GM21381 (cell line): ENCODE measurements at regions not wholly inside any gene's neighbourhood (a gene's known extent, or its start where the extent isn't known, plus 50 kb on each side); places are given as distances from the start of the nearest gene placed in this dataset.
A peak's percentile ranks its signal among the peaks of the same experiment; 100 is the strongest.

Experiments
- ATAC-seq: cut with Tn5 transposase; IDR thresholded peaks from one replicate; pipeline ENCODE4 v1.9.1; 2021; ENCODE audit warnings: mild to moderate bottlenecking, moderate library complexity; ENCODE audit not compliant: unreplicated experiment

DNA sequence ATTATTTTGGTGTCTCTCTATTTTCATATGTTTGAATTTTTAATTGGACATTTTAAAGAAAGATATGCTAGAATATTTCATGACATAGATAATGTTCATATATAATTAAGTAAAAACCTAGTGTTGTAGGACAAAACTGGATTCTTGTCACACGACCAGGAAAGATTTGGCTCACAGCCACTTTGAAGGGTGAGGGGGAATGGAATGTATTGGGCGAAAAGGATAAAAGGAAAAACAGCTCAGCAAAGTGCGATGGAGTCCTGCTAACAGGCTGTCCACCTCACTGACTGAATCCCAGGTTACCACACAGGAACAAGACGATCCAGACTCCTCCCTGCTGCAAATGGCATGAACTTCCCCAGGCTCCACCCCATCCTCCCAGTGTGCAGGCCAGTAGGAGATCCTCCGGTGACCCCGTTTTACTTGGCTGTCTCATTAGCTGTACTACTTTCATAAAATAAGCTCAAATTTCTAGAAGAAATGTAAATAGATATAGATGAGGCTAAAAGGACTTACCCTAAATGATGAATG, 186.2 kb downstream of the CD47 start:
- no peak for ATAC-seq

DNA sequence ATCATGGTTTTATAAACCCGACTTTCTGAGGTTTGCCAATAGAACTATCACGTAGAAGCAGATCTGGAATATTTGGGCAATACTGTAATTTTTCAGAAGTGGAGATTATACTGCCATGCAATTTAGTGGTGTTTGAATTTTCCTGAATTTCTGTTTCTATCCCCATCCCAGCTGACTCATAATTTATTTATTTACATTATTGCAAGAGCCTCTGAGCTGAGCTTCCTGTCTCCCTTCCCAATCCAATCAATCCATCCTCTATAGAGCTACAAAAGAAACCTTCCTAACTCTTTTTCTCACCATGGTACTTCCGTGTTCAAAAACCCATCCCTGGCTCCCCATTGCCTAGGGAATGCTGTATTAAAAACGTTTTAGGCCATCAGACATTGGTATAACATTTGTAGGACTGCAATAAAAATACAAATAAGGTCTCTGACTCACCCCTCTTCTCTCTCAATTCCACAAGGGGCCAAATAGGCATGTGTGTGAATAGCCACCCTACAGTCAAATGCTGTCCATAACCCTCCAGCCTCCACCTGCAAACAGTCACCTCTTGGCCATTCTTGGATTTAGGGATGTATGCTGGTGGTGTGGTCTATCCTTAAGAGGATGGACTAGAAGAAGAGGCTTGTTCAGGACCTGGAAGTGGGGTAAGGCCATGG, 190.7 kb downstream of the CD47 start:
- ATAC-seq: no peak

DNA sequence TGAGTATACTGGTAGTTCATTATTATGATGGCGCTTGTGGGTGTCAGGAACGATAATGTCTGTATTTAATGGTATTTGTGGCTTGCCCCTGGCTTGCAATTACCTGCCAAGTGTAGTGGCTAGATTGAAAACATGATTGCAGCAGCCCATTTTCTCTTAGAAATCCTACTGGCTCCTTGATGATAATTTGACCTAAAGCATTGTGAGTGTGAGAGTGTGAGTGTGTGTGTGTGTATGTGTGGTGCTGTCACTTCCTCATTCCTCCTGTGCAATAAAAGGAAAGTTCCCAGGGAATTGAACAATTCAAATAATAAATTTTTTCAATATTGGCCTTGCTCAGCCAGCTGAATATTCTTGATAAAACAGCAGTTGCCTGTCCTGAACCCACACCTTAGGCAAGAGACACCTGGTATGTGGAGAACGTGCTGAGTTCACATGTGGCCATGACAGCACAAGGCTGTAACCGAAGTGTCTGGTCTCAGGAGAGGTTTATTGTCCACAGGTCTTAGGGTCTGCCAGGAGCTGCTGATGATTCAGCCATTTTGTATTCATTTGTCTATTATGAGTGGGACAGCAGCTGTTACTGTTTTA, 193.3 kb downstream of the CD47 start:
- no peak for ATAC-seq

DNA sequence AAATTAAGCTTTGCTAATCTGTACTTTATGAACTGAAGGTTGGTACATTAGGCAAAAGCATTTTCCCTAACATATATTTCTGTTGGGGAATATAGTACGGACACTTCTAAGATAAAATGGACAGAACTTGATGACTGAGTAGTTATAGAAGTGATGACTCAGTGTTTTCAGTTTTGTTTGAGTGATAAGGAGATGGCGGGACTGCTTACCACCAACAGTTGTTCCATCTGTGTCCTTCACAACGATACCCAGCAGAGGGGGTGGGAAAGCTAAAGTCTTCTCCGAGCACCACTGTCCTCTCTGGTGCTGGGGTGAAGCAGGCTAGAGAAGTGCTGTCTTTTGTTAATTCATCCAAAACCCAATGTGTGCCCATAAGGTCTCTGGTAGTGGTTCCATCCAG, 195.8 kb downstream of the CD47 start:
- no peak for ATAC-seq

DNA sequence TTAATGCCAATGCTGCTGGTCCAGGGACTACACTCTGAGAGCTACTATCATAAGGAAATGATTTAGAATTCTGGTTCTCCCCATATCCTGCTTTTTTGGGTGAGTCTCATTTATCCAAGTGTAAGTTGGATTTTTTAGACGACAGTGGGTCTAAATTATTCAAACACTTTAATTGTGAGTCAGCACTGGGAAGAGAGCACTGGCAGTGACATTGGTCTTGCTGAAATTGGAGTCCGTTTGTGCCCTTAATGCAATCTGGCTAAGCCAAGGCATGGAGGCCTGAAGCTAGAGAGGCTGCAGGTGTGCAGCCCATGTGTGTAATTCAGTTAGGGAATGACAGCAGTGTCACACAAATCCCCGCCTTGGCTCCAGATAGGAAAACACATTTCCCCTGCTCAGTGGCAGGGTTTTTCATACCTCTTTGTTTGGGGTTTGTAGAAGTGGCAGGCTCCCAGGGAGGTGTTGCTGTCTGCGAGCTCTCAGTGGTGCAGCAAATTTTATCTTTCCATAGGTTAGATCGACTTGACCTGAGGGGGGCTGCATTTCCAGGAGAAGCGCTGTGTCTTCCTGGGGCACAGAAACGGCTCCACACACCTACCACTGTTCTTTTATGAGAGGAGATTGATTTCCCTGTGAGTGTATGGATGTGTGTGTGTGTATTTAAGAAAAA, 197.7 kb downstream of the CD47 start:
- no peak for ATAC-seq

DNA sequence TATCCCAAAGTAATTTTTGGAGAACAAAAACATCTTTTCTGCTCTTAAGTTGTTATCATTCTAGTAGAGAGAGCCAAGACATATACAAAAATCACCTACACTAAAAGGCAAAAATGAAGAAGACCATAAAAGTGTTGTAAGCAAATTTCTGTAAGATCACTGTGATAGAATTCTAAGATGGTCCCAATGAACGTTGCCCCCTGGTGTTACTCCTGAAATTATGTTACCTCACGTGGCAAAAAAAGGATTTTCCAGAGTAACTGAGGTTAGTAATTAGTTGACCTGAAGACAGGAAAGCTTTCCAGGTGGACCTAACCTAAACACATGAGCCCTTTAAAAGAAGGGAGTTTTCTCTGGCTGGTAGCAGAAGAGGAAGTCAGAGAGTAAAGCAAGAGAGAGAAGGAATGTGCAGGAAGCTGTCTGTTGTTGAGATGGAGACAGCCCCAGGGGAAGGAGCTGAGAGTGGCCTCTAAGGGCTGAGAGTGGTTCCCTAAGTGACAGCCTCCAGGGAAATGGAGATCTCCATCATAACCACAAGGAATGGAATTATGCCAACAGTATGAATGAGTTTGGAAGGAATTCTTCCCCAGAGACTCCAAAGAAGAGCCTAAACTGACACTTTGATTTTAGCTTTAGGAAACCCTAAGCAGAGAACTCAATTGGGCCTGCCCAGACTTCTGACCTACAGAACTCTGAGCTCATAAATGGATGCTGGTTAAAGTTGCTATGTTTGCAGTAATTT, 205.9 kb downstream of the CD47 start:
- ATAC-seq: no peak

DNA sequence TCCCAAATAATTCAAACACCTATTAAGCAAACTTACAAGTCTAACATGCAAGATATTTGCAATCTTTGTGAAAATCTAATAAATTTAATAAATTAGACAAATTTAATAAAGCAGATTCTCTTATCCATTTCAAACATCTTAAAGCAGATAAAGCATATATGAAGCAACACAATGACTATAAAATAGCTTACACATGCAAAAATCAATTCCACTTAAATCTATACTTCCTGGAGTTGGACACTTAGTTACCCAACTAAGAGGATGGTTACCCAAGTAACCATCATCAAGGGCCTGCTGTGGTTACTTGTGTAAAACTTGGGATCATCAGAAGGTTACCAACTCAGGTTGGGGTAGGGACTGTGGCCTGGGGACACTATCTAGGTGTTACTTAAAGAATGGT, 206.8 kb downstream of the CD47 start:
- ATAC-seq: no peak

DNA sequence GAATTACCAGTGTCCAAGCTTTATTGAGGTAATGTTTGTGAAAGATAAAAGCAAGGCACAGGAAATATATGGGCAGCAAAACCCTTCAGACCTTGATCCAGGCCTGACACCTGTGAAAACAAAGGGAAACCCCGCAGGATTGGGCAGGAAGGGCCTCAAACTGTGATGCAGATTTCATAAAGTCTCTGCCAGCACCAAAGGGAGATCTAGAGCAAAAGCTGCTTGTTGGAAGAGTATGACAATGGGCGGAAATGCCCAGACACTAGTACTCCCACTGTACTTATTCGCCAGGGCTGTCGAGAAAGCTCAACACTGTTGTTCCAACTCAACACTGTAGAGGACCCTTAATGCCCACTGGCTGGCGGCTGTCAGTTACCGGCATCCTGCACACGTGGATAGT, 207.9 kb downstream of the CD47 start:
- ATAC-seq: no peak

DNA sequence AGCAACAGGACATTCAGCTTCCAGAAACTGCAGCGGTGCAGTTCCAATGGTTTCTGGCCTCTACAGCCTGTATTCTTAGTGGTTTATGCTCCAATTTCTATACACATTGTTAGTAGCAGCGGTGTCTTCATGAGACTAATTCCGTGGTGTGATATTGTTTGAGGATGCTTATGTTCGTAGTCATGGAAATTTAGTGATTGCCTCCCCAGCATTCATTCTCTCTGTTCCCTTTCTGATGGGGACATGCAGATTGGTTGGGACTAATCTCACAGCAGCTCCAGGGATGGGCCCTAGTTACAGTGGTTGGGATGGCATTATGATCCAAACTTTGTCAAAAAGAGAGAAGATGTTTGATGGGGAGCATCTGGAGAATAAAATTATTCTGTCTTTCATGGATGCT, 208.6 kb downstream of the CD47 start:
- ATAC-seq: no peak

DNA sequence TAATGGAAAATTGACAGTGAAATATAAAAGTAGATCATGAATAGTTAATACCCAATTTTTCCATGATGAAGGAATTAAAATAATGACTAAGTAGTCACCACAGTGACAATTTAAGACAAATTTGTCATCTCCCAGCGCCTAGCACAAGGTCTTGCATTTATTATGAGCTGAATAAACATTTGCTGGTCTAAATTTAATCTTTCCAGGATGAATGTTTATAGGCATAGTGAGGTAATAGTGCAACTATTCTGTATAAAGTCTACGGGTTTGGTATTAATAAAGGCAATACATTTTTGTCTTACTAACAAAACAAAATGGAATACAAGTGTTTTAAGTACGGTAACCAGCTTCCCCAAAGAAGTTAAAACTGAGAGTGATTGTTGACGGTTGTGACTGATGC, 209.3 kb downstream of the CD47 start:
- no peak for ATAC-seq

DNA sequence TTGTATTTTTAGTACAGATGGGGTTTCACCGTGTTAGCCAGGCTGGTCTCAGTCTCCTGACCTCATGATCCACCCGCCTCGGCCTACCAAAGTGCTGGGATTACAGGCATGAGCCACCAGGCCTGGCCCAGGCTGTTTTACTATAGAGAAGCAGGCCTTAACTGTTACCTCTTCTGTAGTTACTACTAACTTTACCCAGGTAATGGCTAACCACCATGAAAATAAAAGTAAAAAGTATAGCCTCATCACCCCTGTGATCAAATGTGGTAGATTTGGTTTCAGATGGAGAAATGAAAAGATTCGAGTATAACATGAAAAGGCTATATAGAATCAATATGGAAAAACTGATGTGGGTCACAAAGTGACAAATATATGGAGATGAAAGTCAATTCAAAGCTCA, 210.1 kb downstream of the CD47 start:
- no peak for ATAC-seq

DNA sequence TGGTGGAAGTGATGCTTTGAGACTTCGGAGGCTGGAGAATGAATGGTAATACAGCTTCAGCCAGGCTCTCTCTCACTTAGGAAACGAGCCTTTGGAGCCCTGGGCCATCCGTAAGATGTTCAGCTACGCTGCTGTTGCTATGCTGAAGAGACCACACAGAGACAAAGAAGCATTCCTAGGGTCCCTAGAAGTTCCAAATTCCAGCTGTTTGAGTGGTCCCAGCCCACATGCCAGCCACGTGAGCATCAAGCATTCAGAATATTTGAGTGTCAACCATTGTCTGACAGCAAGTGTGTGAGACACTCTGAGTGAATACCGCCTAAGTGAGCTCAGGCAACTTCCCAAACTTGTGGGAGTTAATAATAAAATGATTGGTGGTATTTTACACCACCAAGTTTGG, 212.9 kb downstream of the CD47 start:
- ATAC-seq: no peak

DNA sequence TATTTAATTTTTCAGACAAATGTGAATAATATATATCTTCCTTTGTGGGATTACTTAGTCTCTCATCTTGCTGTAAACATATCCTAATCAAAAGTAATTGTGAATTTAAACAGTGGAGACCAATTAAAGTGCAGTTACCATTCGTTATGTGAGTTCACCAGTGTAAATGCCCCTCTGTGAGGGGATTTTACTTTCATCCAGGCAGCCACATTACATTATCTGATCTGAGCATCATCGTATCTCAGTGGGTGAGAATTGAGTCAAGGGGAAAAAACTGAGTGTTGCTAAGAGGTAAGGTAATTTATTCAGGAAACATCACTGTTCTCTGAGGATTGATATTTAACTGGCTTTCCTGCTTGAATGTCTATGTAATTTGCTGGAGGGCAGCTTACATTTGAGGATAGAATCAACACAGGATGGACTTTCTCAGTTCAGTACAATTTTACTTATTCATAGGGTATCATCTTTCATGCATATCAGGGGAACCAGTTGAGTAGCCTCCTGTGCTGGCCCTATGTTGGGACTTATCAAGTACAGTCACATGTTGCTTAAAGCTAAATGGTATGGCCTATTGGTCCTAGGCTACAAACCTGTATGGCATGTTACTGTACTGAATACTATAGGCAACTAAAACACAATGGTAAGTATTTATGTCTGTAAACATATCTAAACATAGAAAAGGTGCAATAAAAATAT, 219.7 kb downstream of the CD47 start:
- no peak for ATAC-seq

DNA sequence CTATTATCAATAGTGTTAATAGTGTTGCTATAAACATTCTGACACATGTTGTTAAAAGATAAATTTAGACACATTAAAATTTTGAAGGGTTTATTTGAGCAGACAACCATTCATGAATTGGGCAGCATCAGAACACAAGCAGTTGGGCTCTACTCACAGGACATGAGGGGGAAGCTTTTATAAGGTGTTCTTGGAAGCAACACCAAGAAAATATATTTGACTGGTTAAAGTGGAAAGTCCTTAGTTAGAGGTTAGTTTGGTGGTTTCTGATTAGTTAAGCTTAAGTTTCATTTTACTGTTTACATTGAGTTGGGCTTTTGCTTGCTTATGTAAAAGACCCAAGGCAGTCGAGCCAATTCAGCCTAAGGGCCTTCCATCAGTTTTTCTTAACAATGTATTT, 220.7 kb downstream of the CD47 start:
- ATAC-seq: no peak

DNA sequence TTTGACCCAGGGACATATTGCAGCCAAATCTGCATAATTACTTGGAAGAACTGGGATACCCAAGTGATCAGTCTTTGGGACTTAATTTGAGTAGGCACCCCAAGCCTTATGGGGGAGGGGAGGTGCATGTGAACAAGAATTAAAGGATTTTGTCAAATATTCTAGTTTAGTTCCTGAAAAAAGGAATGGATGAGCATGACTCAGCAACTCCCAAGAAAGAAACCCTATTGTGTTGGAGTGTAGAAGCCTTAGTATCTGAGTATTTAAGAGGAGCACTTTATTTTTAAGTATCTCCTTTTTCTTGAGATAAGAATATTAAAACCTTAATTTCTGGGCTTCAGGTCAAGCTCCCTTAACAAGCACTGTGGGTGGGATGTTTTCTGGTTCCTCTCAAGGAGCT, 222.4 kb downstream of the CD47 start:
- no peak for ATAC-seq

DNA sequence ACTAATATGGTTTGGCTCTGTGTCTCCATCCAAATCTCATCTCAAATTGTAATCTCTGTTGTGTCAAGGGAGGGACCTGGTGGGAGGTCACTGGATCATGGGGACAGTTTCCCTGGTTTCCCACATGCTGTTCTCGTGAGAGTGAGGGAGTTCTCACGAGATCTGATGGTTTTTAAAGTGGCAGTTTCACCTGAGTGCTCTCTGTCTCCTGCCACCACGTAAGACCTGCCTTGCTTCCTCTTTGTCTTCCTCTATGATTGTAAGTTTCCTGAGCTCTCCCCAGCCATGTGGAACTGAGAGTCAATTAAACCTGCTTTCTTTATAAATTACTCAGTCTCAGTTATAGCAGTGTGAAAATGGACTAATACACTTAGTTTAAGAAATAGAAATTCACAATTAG, 228.9 kb downstream of the CD47 start:
- ATAC-seq: peak; percentile 74

DNA sequence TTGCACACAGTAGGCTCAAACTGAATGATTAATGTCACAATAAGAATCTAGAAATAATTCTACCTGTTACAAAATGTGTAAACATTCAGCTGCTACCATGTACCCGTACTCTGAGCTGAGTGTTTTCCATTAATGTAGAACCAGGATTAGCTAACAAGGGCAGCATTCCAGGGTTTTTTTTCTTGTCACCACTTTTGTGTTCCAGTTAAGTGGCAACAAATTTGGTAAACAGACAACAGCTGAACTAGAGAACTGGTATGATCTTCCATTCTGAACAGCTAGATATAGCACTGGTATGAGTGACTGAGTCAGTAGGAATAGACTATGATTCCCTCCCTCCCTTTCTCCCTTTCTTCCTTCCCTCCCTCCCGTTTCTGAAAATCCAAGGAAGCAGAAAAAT, 229.4 kb downstream of the CD47 start:
- no peak for ATAC-seq
